HAP-1 (cell line): ENCODE measurements at regions not wholly inside any gene's neighbourhood (a gene's known extent, or its start where the extent isn't known, plus 50 kb on each side); places are given as distances from the start of the nearest gene placed in this dataset.
"Not testable (repeated sequence)": the region's sequence is repeated elsewhere in the genome, so short reads cannot be mapped to it uniquely, and the experiment has no call there.

Experiments used
- DNase-seq, 2 experiments: peaks; one replicate each; pipeline ENCODE4 v3.0.0-alpha.2; 2016 to 2020; ENCODE audit warnings: low spot score in 2 of 2
- H3K27me3 ChIP-seq: fragments of 250-450 bp; sonication (Bioruptor Pico); 2 replicates; pipeline ENCODE4 v1.5.1; 2020; ENCODE audit warnings: low read depth, mild to moderate bottlenecking, moderate library complexity
- H3K36me3 ChIP-seq: fragments of 250-450 bp; sonication (Bioruptor Pico); replicated peaks from 2 replicates; pipeline ENCODE4 v1.5.1; 2020; ENCODE audit warnings: mild to moderate bottlenecking
- H3K4me1 ChIP-seq: fragments of 250-450 bp; sonication (Bioruptor Pico); 2 replicates; pipeline ENCODE4 v1.5.1; 2020; ENCODE audit warnings: mild to moderate bottlenecking
- H3K4me3 ChIP-seq: fragments of 250-450 bp; sonication (Bioruptor Pico); 2 replicates; pipeline ENCODE4 v1.5.1; 2020; ENCODE audit warnings: mild to moderate bottlenecking, moderate library complexity
- H3K9me3 ChIP-seq: fragments of 250-450 bp; sonication (Bioruptor Pico); 2 replicates; pipeline ENCODE4 v1.5.1; 2020; ENCODE audit warnings: mild to moderate bottlenecking, moderate library complexity
- in situ Hi-C: fragments of 300-500 bp; cut with MboI; formaldehyde crosslinking; loops from 3 replicates; pipeline ENCODE4 v1.14.3; 2020; ENCODE audit warnings: low sequenced_read_pairs, inconsistent platforms, mixed read lengths

DNA sequence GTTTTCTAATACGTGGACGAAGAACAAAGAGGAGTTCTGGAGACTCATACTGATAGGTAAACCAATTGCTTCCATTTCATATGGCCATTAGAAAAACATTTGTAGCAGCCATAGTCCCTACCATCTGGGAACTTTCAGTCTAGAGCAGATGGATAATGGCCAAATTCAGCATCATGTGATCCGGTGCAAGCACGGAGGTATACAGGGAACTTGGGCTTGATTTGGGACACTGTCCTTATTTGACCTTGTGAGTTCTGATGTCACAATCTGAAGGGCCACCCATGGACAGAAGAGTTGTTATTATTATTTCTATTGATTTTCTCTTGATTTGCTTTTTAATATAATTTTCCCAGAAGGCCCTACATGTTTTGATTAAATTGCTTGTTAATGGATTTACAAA, 154.6 kb upstream of the ZNF267 start:
- Histone ChIP-seq H3K4me3 (no peak overlapping the region), H3K4me1 (peaks cover 2% of the 10 kb centered on the region; the same call in 1 of the 2 replicates), H3K9me3 (no peaks in the 10 kb centered on the region), H3K27me3 (no peaks in the 10 kb centered on the region), H3K36me3 (peaks cover 9% of the 10 kb centered on the region)
- in situ Hi-C loops, result loop anchor here (25.0 kb wide), 1 partner anchor 757 kb away; the partner anchor contains the start of gene SETD1A
- DNase-seq, result no peak

GRCh38 chr16:31727553-31727952, 146.1 kb upstream of the ZNF267 start:
- peaks cover 4% of the 10 kb centered on the region; the same call in 1 of the 2 replicates for H3K36me3 ChIP-seq
- no peaks in the 10 kb centered on the region for H3K4me1 ChIP-seq
- DNase-seq, result no peak
- in situ Hi-C loops, result no loop called here
- no peak overlapping the region for H3K4me3 ChIP-seq
- no peaks in the 10 kb centered on the region for H3K9me3 ChIP-seq
- no peaks in the 10 kb centered on the region for H3K27me3 ChIP-seq

- H3K4me1 ChIP-seq, result no peaks in the 10 kb centered on the region
- no peaks in the 10 kb centered on the region for H3K36me3 ChIP-seq
- no peak overlapping the region for H3K4me3 ChIP-seq
- no peak for DNase-seq
- 0 out of 2 replicates have a peak, but pooled peaks cover 2% of the 10 kb centered on the region for H3K9me3 ChIP-seq
- no peaks in the 10 kb centered on the region for H3K27me3 ChIP-seq
- in situ Hi-C loops, result no loop called here
Measured at GRCh38 chr16:31734265-31734664, 139.3 kb upstream of the ZNF267 start.

DNA sequence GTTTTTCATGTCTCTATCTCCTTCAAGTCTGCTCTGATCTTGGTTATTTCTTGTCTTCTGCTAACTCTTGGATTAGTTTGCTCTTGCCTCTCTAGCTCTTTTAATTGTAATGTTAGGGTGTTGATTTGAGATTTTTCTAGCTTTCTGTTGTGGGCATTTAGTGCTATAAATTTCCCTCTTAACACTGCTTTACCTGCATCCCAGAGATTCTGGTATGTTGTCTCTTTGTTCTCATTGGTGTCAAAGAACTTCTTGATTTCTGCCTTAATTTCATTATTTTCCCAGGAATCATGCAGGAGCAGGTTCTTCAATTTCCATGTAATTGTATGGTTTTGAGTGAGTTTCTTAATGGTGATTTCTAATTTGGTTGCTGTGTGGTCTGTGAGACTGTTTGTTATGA, 128.5 kb upstream of the ZNF267 start:
- H3K4me3 ChIP-seq, H3K36me3 ChIP-seq, H3K9me3 ChIP-seq, H3K4me1 ChIP-seq, DNase-seq, in situ Hi-C loops, H3K27me3 ChIP-seq: not testable (repeated sequence)

DNA sequence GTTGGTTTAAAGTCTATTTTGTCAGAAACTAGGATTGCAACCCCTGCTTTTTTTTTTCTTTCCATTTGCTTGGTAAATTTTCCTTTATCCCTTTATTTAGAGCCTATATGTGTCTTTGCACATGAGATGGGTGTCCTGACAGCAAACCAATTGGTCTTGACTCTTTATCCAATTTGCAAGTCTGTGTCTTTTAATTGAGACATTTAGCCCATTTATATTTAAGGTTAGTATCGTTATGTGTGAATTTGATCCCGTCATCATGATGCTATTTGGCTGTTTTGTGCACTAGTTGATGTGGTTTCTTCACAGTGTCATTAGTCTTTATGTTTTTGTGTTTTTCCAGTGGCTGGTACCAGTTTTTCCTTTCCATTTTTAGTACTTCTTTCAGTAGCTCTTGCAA, 127.7 kb upstream of the ZNF267 start:
- in situ Hi-C loops, result no loop called here
- Histone ChIP-seq H3K9me3 (peaks cover 8% of the 10 kb centered on the region), H3K36me3 (no peaks in the 10 kb centered on the region), H3K4me3 (no peak overlapping the region), H3K4me1 (no peaks in the 10 kb centered on the region), H3K27me3 (no peaks in the 10 kb centered on the region)
- DNase-seq, result no peak

DNA sequence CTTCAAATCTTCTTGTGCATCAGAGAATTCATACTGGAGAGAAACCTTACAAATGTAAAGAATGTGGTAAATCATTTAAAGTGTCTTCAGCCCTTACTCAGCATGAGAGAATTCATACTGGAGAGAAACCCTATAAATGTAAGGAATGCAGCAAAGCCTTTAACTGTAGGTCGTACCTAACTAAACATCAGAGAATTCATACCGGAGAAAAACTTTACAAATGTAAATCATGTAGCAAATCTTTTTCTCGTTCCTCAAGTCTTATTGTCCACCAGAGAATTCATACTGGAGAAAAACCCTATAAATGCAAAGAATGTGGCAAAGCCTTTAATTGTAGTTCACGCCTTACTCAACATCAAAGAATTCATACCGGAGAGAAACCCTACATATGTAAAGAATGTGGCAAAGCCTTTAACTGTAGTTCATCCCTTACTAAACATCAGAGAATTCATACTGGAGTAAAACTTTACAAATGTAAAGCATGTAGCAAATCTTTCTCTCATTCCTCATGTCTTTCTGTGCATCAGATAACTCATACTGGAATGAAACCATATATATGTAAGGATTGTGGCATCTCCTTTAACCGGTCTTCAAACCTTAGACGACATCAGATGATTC, 118.5 kb upstream of the ZNF267 start:
- no peaks in the 10 kb centered on the region for H3K4me1 ChIP-seq
- DNase-seq, result no peak
- no peak overlapping the region for H3K4me3 ChIP-seq
- in situ Hi-C loops, result no loop called here
- peaks cover 14% of the 10 kb centered on the region for H3K36me3 ChIP-seq
- H3K9me3 ChIP-seq, result peaks cover 36% of the 10 kb centered on the region
- no peaks in the 10 kb centered on the region for H3K27me3 ChIP-seq

DNA sequence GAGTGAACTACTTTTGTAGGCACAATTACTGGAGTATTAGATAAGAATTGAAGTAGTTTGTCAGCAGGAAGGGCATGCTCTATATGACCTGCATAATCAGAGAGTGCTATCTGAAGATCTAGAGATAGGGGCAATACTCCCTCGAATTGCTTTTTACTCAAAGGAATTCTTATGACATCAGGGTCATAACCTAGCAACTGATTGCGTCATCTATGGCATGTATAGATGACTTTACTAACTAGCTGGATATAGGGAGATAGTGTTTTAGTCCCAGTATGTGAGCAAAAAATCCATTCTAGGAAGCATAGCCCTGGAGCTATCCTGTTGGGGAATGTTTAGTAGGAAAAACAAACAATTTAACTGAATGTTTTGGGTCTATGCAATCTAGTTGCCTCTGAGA, 109.5 kb upstream of the ZNF267 start:
- no peak overlapping the region for H3K4me3 ChIP-seq
- in situ Hi-C loops, result no loop called here
- no peaks in the 10 kb centered on the region for H3K4me1 ChIP-seq
- no peaks in the 10 kb centered on the region for H3K36me3 ChIP-seq
- H3K9me3 ChIP-seq, result peaks cover 9% of the 10 kb centered on the region; the same call in 1 of the 2 replicates
- no peaks in the 10 kb centered on the region for H3K27me3 ChIP-seq
- no peak for DNase-seq

GRCh38 chr16:31767267-31767666, 106.3 kb upstream of the ZNF267 start:
- no peak for DNase-seq
- peaks cover 9% of the 10 kb centered on the region; the same call in 1 of the 2 replicates for H3K9me3 ChIP-seq
- no peak overlapping the region for H3K4me3 ChIP-seq
- no peaks in the 10 kb centered on the region for H3K27me3 ChIP-seq
- no peaks in the 10 kb centered on the region for H3K36me3 ChIP-seq
- in situ Hi-C loops, result no loop called here
- H3K4me1 ChIP-seq, result no peaks in the 10 kb centered on the region

GRCh38 chr16:31780342-31780741, 93.3 kb upstream of the ZNF267 start:
- no peaks in the 10 kb centered on the region for H3K4me1 ChIP-seq
- DNase-seq, result no peak
- H3K4me3 ChIP-seq, result no peak overlapping the region
- H3K36me3 ChIP-seq, result no peaks in the 10 kb centered on the region
- H3K27me3 ChIP-seq, result no peaks in the 10 kb centered on the region
- in situ Hi-C loops, result no loop called here
- H3K9me3 ChIP-seq, result no peaks in the 10 kb centered on the region

DNA sequence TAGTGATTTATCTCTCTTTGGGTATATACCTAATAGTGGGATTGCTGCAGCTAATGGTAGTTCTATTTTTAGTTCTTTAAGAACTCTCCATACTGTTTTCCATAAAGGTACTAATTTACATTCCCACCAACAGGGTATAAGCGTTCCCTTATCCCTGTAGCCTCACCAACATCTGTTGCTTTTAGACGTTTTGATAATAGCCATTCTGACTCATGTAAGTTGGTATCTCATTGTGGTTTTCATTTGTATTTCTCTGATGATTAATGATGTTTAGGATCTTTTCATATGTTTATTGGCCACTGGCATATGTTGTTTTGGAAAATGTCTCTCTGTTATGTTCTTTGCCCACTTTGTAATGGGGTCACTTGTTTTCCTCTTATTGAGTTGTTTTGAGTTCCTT, 88.5 kb upstream of the ZNF267 start:
- Histone ChIP-seq H3K9me3 (no peaks in the 10 kb centered on the region), H3K27me3 (no peaks in the 10 kb centered on the region), H3K4me3 (no peak overlapping the region), H3K4me1 (no peaks in the 10 kb centered on the region), H3K36me3 (no peaks in the 10 kb centered on the region)
- in situ Hi-C loops, result no loop called here
- no peak for DNase-seq

GRCh38 chr16:31807086-31807485, 66.5 kb upstream of the ZNF267 start:
- Histone ChIP-seq H3K4me1 (no peaks in the 10 kb centered on the region), H3K9me3 (no peaks in the 10 kb centered on the region), H3K4me3 (no peak overlapping the region), H3K36me3 (no peaks in the 10 kb centered on the region), H3K27me3 (no peaks in the 10 kb centered on the region)
- in situ Hi-C loops, result no loop called here
- no peak for DNase-seq

DNA sequence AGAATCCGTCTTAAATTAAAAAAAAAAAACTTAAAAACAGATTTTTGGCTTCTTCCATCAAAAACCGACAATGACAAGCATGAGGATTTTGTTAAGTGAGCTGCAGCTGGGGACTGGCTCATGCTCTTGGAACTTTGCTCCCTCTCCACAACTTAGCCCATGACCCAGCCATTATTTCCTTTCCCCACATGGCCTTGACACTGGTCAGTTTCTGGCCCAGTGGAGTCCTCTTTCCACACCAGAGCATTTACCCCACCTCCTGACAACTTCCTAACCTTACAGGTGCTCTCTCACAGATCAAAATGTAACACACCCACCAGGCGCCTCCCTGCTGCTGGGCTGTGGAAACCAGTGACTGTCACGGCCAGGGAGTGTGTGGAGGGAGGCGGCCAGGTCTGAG, 62.7 kb upstream of the ZNF267 start:
- H3K4me1 ChIP-seq, result no peaks in the 10 kb centered on the region
- H3K36me3 ChIP-seq, result no peaks in the 10 kb centered on the region
- in situ Hi-C loops, result no loop called here
- H3K4me3 ChIP-seq, result no peak overlapping the region
- H3K27me3 ChIP-seq, result no peaks in the 10 kb centered on the region
- DNase-seq, result no peak
- H3K9me3 ChIP-seq, result no peaks in the 10 kb centered on the region

GRCh38 chr16:31816141-31816540, 57.5 kb upstream of the ZNF267 start:
- H3K4me3 ChIP-seq, in situ Hi-C loops, H3K9me3 ChIP-seq, H3K36me3 ChIP-seq, H3K4me1 ChIP-seq, H3K27me3 ChIP-seq, DNase-seq: not testable (repeated sequence)

DNA sequence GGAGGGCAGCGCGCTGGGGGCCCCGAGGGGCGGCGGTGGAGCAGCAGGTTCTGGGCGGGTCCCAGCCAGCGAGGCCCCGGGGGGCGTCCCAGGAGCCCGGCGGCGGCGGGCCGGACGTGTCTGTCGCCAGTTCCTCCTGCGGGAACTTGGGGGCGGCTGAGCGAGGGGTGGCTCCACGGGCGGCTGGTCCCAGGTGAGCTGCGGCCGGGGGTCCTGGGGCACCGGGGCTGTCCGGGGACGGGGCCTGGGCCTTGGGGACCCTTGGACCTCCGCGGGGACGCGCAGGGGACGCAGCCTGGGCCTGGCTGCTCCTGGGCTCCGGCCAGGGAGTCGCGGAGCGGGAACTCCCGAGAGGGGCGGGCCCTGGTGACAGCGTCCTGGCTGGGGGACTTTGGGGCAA, 54.2 kb upstream of the ZNF267 start:
- Histone ChIP-seq H3K9me3 (no peaks in the 10 kb centered on the region; the same call in 1 of the 2 replicates), H3K27me3 (no peaks in the 10 kb centered on the region), H3K4me3 (no peak overlapping the region), H3K4me1 (no peaks in the 10 kb centered on the region), H3K36me3 (no peaks in the 10 kb centered on the region)
- no peak for DNase-seq
- in situ Hi-C loops, result no loop called here

GRCh38 chr16:31819948-31820347, 53.7 kb upstream of the ZNF267 start:
- no peaks in the 10 kb centered on the region for H3K36me3 ChIP-seq
- no peaks in the 10 kb centered on the region for H3K27me3 ChIP-seq
- no peaks in the 10 kb centered on the region for H3K4me1 ChIP-seq
- no peak overlapping the region for H3K4me3 ChIP-seq
- no peaks in the 10 kb centered on the region; the same call in 1 of the 2 replicates for H3K9me3 ChIP-seq
- DNase-seq, result no peak
- in situ Hi-C loops, result no loop called here
